SK-N-MC (cell line): ENCODE measurements at regions not wholly inside any gene's neighbourhood (a gene's known extent, or its start where the extent isn't known, plus 50 kb on each side); places are given as distances from the start of the nearest gene placed in this dataset.

Experiments used
- EZH2 ChIP-seq: fragments of 200-600 bp; sonication (generic); IDR thresholded peaks from one replicate; pipeline ENCODE4 v1.6.1; 2017; ENCODE audit warnings: antibody characterized with exemption
- FOXP2 ChIP-seq: optimal IDR thresholded peaks from 2 replicates; pipeline ENCODE3; 2011; ENCODE audit warnings: mild to moderate bottlenecking, moderate library complexity; ENCODE audit not compliant: insufficient read depth; ENCODE audit errors: extremely low read length, control extremely low read depth
- POLR2AphosphoS5 ChIP-seq: IDR thresholded peaks from 2 replicates; pipeline ENCODE4 v1.6.1; 2012; ENCODE audit warnings: mild to moderate bottlenecking, low read depth, low read length, borderline replicate concordance

- TF ChIP-seq EZH2 (no peak), POLR2AphosphoS5 (no peak), FOXP2 (no peak)
These were observed 124.9 kb upstream of the ATXN7L3B start for GRCh38 chr12:74412606-74413230.
